HCT116 (cell line): ENCODE measurements at regions not wholly inside any gene's neighbourhood (a gene's known extent, or its start where the extent isn't known, plus 50 kb on each side); places are given as distances from the start of the nearest gene placed in this dataset.

Experiments used
- ATAC-seq: fragments of 200-7000 bp; cut with Tn5 transposase; 2 replicates; pipeline ENCODE4 v1.9.1; 2020; ENCODE audit warnings: mild to moderate bottlenecking, moderate library complexity
- BruUV-seq: library from RNA; stranded (reverse); fragments of 400-500 nt; replicated peaks from 2 replicates; lab custom pipeline; 2021; lab: Mats Ljungman, UMichigan
- CTCF ChIA-PET: fragments of 300-600 bp; sonication (Branson Sonifier 250); formaldehyde crosslinking; loops from one replicate; lab custom pipeline; 2021; ENCODE audit warnings: antibody characterized with exemption; lab: Charles Lee
- POLR2A ChIA-PET: fragments of 300-600, 350-600 bp; sonication (Branson Sonifier 250); formaldehyde crosslinking; loops from one replicate; lab custom pipeline; 2021; ENCODE audit warnings: antibody characterized with exemption; lab: Charles Lee
- RAD21 ChIA-PET, 2 experiments: fragments of 300-600 bp; sonication (Branson Sonifier 250); formaldehyde crosslinking; loops; one replicate each; lab custom pipeline; 2023; ENCODE audit warnings: low total read pairs in 2 of 2; ENCODE audit not compliant: uncharacterized antibody in 2 of 2, unreplicated experiment in 2 of 2, low non-redundant PET in 1 of 2; lab: Charles Lee
- DNase-seq: peaks from one replicate; pipeline ENCODE4 v3.0.0-alpha.2; 2010; ENCODE audit warnings: low read depth, low spot score
- H2AFZ ChIP-seq: fragments of 200-600 bp; shearing (Covaris generic), sonication (generic); 2 replicates; pipeline ENCODE4 v1.6.1; 2017; ENCODE audit warnings: low read depth, mixed run types, mixed read lengths, antibody characterized with exemption, low read length; ENCODE audit not compliant: poor library complexity, severe bottlenecking
- H3K27ac ChIP-seq: 2 replicates; pipeline ENCODE4 v1.5.1; 2012; ENCODE audit warnings: low read depth, low read length
- H3K27me3 ChIP-seq: fragments of 200-600 bp; sonication (generic); 2 replicates; pipeline ENCODE4 v1.6.1; 2016; ENCODE audit warnings: mixed run types, low read length, mixed read lengths; ENCODE audit not compliant: insufficient read depth
- H3K36me3 ChIP-seq, 2 experiments: fragments of 200-500 bp in 1 of 2; fragments of 200-600 bp in 1 of 2; sonication (Bioruptor generic) in 1 of 2; sonication (generic) in 1 of 2; 2 replicates each; pipeline versions ENCODE4 v1.5.1 to v1.6.1; 2014 to 2016; ENCODE audit warnings: low read length in 2 of 2, inconsistent platforms in 1 of 2, mixed read lengths in 1 of 2, mixed run types in 1 of 2; ENCODE audit not compliant: insufficient read depth in 2 of 2, control insufficient read depth in 1 of 2
- H3K4me1 ChIP-seq, 2 experiments: fragments of 200-600 bp in 1 of 2; sonication (generic) in 1 of 2; 2 replicates each; pipeline versions ENCODE4 v1.5.1 to v1.6.1; 2012 to 2017; ENCODE audit warnings: low read length in 2 of 2, inconsistent platforms in 1 of 2, mild to moderate bottlenecking in 1 of 2, mixed read lengths in 1 of 2, mixed run types in 1 of 2, moderate library complexity in 1 of 2; ENCODE audit not compliant: insufficient read depth in 2 of 2, control insufficient read depth in 1 of 2
- H3K4me2 ChIP-seq: fragments of 200-600 bp; sonication (generic); 2 replicates; pipeline ENCODE4 v1.6.1; 2017; ENCODE audit warnings: mixed run types, low read length, mixed read lengths
- H3K4me3 ChIP-seq, 2 experiments: fragments of 200-600 bp in 1 of 2; sonication (generic) in 1 of 2; replicated peaks in 1 of 2; 2 replicates each; pipeline ENCODE4 v1.5.1; 2011 to 2016; ENCODE audit warnings: low read length in 2 of 2, control low read depth in 1 of 2, low read depth in 1 of 2, mild to moderate bottlenecking in 1 of 2, mixed read lengths in 1 of 2, mixed run types in 1 of 2
- H3K79me2 ChIP-seq: fragments of 200-600 bp; sonication (generic); 2 replicates; pipeline ENCODE4 v1.6.1; 2017; ENCODE audit warnings: mild to moderate bottlenecking, mixed run types, low read length, moderate library complexity, mixed read lengths; ENCODE audit not compliant: insufficient read depth
- H3K9ac ChIP-seq: fragments of 200-600 bp; sonication (generic); 2 replicates; pipeline ENCODE4 v1.6.1; 2016; ENCODE audit warnings: low read length, mixed read lengths
- H3K9me2 ChIP-seq: fragments of 200-600 bp; sonication (generic), shearing (Covaris generic); 2 replicates; pipeline ENCODE4 v1.6.1; 2017; ENCODE audit warnings: mixed run types, mild to moderate bottlenecking, moderate library complexity; ENCODE audit not compliant: insufficient read depth
- H3K9me3 ChIP-seq, 2 experiments: fragments of 200-500 bp in 1 of 2; fragments of 200-600 bp in 1 of 2; sonication (Bioruptor generic) in 1 of 2; sonication (generic) in 1 of 2; 2 replicates each; pipeline ENCODE4 v1.6.1; 2014 to 2017; ENCODE audit warnings: low read length in 2 of 2, mixed read lengths in 2 of 2, inconsistent platforms in 1 of 2, low read depth in 1 of 2, mild to moderate bottlenecking in 1 of 2, mixed run types in 1 of 2, moderate library complexity in 1 of 2; ENCODE audit not compliant: control insufficient read depth in 1 of 2, insufficient read depth in 1 of 2
- H4K20me1 ChIP-seq: fragments of 200-600 bp; sonication (generic), shearing (Covaris generic); 2 replicates; pipeline ENCODE4 v1.6.1; 2017; ENCODE audit warnings: mixed run types, mild to moderate bottlenecking, moderate library complexity; ENCODE audit not compliant: insufficient read depth
- ATF3 ChIP-seq: IDR thresholded peaks from 2 replicates; pipeline ENCODE4 v1.6.1; 2012
- CBX3 ChIP-seq: IDR thresholded peaks from 2 replicates; pipeline ENCODE4 v1.6.1; 2012; ENCODE audit warnings: low read depth
- CEBPB ChIP-seq: IDR thresholded peaks from 2 replicates; pipeline ENCODE4 v1.6.1; 2012; ENCODE audit warnings: low read depth
- CTCF ChIP-seq, 3 experiments: fragments of 200-600 bp in 1 of 3; sonication (generic) in 1 of 3; IDR thresholded peaks in 2 of 3; conservative IDR thresholded peaks in 1 of 3; 2 replicates each; pipeline ENCODE4 v1.5.1; 2012 to 2017; ENCODE audit warnings: low read depth in 2 of 3, low read length in 2 of 3, antibody characterized with exemption in 1 of 3, borderline replicate concordance in 1 of 3, control low read depth in 1 of 3, mild to moderate bottlenecking in 1 of 3, mixed read lengths in 1 of 3, mixed run types in 1 of 3, moderate library complexity in 1 of 3; ENCODE audit not compliant: insufficient read depth in 1 of 3
- ELF1 ChIP-seq: IDR thresholded peaks from 2 replicates; pipeline ENCODE4 v1.6.1; 2012; ENCODE audit warnings: low read depth, borderline replicate concordance
- JUND ChIP-seq: IDR thresholded peaks from 2 replicates; pipeline ENCODE4 v1.6.1; 2012
- POLR2A ChIP-seq: IDR thresholded peaks from 2 replicates; pipeline ENCODE4 v1.7.0; 2011; ENCODE audit warnings: borderline replicate concordance; ENCODE audit not compliant: insufficient read depth, insufficient read length; ENCODE audit errors: extremely low read depth
- RAD21 ChIP-seq: IDR thresholded peaks from 2 replicates; pipeline ENCODE4 v1.6.1; 2012; ENCODE audit warnings: low read depth, mild to moderate bottlenecking
- REST ChIP-seq: IDR thresholded peaks from 2 replicates; pipeline ENCODE4 v1.6.1; 2012; ENCODE audit warnings: low read depth
- YY1 ChIP-seq: IDR thresholded peaks from 2 replicates; pipeline ENCODE4 v1.6.1; 2011; ENCODE audit warnings: low read length, low read depth, moderate library complexity, mild to moderate bottlenecking; ENCODE audit not compliant: insufficient replicate concordance; ENCODE audit errors: extremely low read depth
- ZBTB33 ChIP-seq: IDR thresholded peaks from 2 replicates; pipeline ENCODE4 v1.6.1; 2011; ENCODE audit warnings: mild to moderate bottlenecking, low read length, moderate library complexity; ENCODE audit not compliant: insufficient replicate concordance; ENCODE audit errors: extremely low read depth
- ZFX ChIP-seq: fragments of 450-650 bp; IDR thresholded peaks from 2 replicates; pipeline ENCODE4 v1.6.1; 2017
- ZNF274 ChIP-seq: fragments of 200-500 bp; sonication (Bioruptor generic); IDR thresholded peaks from 2 replicates; pipeline ENCODE4 v1.6.1; 2014; ENCODE audit warnings: mild to moderate bottlenecking, low read depth, low read length, inconsistent platforms
- intact Hi-C: fragments of 100-400 bp; cut with micrococcal nuclease; formaldehyde crosslinking; loops from 2 replicates; pipeline ENCODE4 v1.10.0; 2022

- Histone ChIP-seq H4K20me1 (no peaks in the 10 kb centered on the region), H3K79me2 (no peaks in the 10 kb centered on the region), H3K9me3 (no peaks in the 10 kb centered on the region), H3K36me3 (no peaks in the 10 kb centered on the region), H3K4me1 (no peaks in the 10 kb centered on the region), H3K9ac (no peak overlapping the region), H3K4me3 (no peak overlapping the region), H2AFZ (no peak overlapping the region), H3K4me2 (no peak overlapping the region), H3K27ac (no peak overlapping the region), H3K9me2 (no peaks in the 10 kb centered on the region), H3K27me3 (peaks cover 8% of the 10 kb centered on the region; the same call in 1 of the 2 replicates)
- RAD21 ChIA-PET = no interaction called here
- POLR2A ChIA-PET = no interaction called here
- BruUV-seq = no TSS peak
- TF ChIP-seq JUND (no peak), RAD21 (no peak), ZBTB33 (no peak), POLR2A (no peak), ATF3 (no peak), CTCF (IDR thresholded peaks at IDR 0.05 in 2 of 3, conservative IDR thresholded peaks at IDR 0.05 in 1 of 3; ENCODE audit: borderline replicate concordance in 1 of 3, insufficient read depth in 1 of 3, low read depth in 2 of 3, low read length in 2 of 3) (no peak), CBX3 (no peak), ZFX (no peak), CEBPB (no peak), ZNF274 (no peak), REST (no peak), ELF1 (no peak), YY1 (no peak)
- CTCF ChIA-PET = no interaction called here
- intact Hi-C loops = no loop called here
- ATAC-seq (no peak), DNase-seq (no peak)
These were observed 80.4 kb downstream of the HSPH1 start for GRCh38 chr13:31081316-31081715.
